H1 (cell line): ENCODE measurements at regions not wholly inside any gene's neighbourhood (a gene's known extent, or its start where the extent isn't known, plus 50 kb on each side); places are given as distances from the start of the nearest gene placed in this dataset.

Source experiments
- CTCF ChIA-PET: fragments of 300-600 bp; sonication (Branson Sonifier 250); formaldehyde crosslinking; loops from one replicate; lab custom pipeline; 2021; ENCODE audit not compliant: partially characterized antibody; lab: Charles Lee
- POLR2A ChIA-PET: fragments of 300-600 bp; sonication (Branson Sonifier 250); formaldehyde crosslinking; loops from one replicate; lab custom pipeline; 2021; ENCODE audit warnings: inconsistent platforms; ENCODE audit not compliant: partially characterized antibody; lab: Charles Lee
- DNase-seq, 2 experiments: peaks; one replicate each; pipeline versions ENCODE4 v3.0.0 to v3.0.0-alpha.2; 2010 to 2022; ENCODE audit warnings: low spot score in 2 of 2, low read depth in 1 of 2, mixed read lengths in 1 of 2
- FAIRE-seq: peaks from 2 replicates; lab custom pipeline; 2011; peaks lifted over from hg19 to GRCh38; lab: Jason Lieb, UNC
- H2AFZ ChIP-seq: 2 replicates; pipeline ENCODE4 v1.8.1; 2012; ENCODE audit warnings: low read length, inconsistent platforms
- H2AK5ac ChIP-seq: 2 replicates; pipeline ENCODE4 v1.6.1; 2013; ENCODE audit warnings: low read depth, low read length
- H2BK120ac ChIP-seq: replicated peaks from 2 replicates; pipeline ENCODE3; 2013; ENCODE audit warnings: low read depth, low read length, inconsistent platforms
- H2BK12ac ChIP-seq: 2 replicates; pipeline ENCODE4 v1.6.1; 2013; ENCODE audit warnings: low read depth, low read length
- H2BK15ac ChIP-seq: 2 replicates; pipeline ENCODE4 v1.6.1; 2013; ENCODE audit warnings: low read length
- H2BK20ac ChIP-seq: 2 replicates; pipeline ENCODE4 v1.6.1; 2013; ENCODE audit warnings: low read length
- H2BK5ac ChIP-seq: 2 replicates; pipeline ENCODE4 v1.6.1; 2013; ENCODE audit warnings: low read depth, low read length
- H3K14ac ChIP-seq: 2 replicates; pipeline ENCODE4 v1.6.1; 2013; ENCODE audit warnings: inconsistent platforms; ENCODE audit not compliant: insufficient read length
- H3K18ac ChIP-seq: 2 replicates; pipeline ENCODE4 v1.6.1; 2013; ENCODE audit warnings: low read length; ENCODE audit errors: extremely low read depth
- H3K23ac ChIP-seq: 2 replicates; pipeline ENCODE4 v1.6.1; 2013; ENCODE audit warnings: inconsistent platforms; ENCODE audit not compliant: insufficient read length
- H3K23me2 ChIP-seq: 2 replicates; pipeline ENCODE4 v1.6.1; 2013; ENCODE audit warnings: low read depth, low read length
- H3K27ac ChIP-seq: 2 replicates; pipeline ENCODE4 v1.6.1; 2011; ENCODE audit warnings: low read depth, low read length, inconsistent platforms
- H3K27me3 ChIP-seq, 4 experiments: replicated peaks in 1 of 4; 1 replicate in 1 of 4; 2 replicates in 3 of 4; pipeline versions ENCODE4 v1.6.1 to v1.8.1; 2011 to 2013; ENCODE audit warnings: low read length in 3 of 4, mild to moderate bottlenecking in 3 of 4, inconsistent platforms in 2 of 4, mixed read lengths in 2 of 4, moderate library complexity in 1 of 4; ENCODE audit not compliant: control insufficient read depth in 3 of 4, insufficient read depth in 3 of 4; ENCODE audit errors: extremely low read depth in 1 of 4
- H3K36me3 ChIP-seq, 4 experiments: 2 replicates each; pipeline versions ENCODE4 v1.6.1 to v1.8.1; 2011 to 2013; ENCODE audit warnings: mild to moderate bottlenecking in 4 of 4, low read length in 3 of 4, moderate library complexity in 2 of 4, control low read depth in 1 of 4, inconsistent platforms in 1 of 4; ENCODE audit not compliant: insufficient read depth in 4 of 4, control insufficient read depth in 2 of 4
- H3K4ac ChIP-seq: replicated peaks from 2 replicates; pipeline ENCODE3; 2013; ENCODE audit warnings: low read length, low read depth, mixed read lengths, inconsistent platforms; ENCODE audit not compliant: insufficient read length
- H3K4me1 ChIP-seq, 4 experiments: replicated peaks in 1 of 4; 1 replicate in 1 of 4; 2 replicates in 3 of 4; pipeline versions ENCODE4 v1.6.1 to v1.8.1; 2011 to 2013; ENCODE audit warnings: low read length in 3 of 4, inconsistent platforms in 2 of 4, mixed read lengths in 1 of 4; ENCODE audit not compliant: insufficient read depth in 4 of 4, control insufficient read depth in 3 of 4
- H3K4me2 ChIP-seq, 2 experiments: 2 replicates each; pipeline versions ENCODE4 v1.6.1 to v1.8.1; 2011 to 2013; ENCODE audit warnings: low read depth in 2 of 2, low read length in 2 of 2, control low read depth in 1 of 2, inconsistent platforms in 1 of 2, mild to moderate bottlenecking in 1 of 2; ENCODE audit not compliant: insufficient read depth in 1 of 2
- H3K4me3 ChIP-seq, 4 experiments: fragments of 200-600, 300-600 bp in 1 of 4; sonication (generic), shearing (Covaris generic), sonication (Bioruptor Twin) in 1 of 4; 2 replicates each; pipeline versions ENCODE4 v1.5.1 to v1.8.1; 2011 to 2016; ENCODE audit warnings: low read length in 4 of 4, low read depth in 3 of 4, control low read depth in 2 of 4, inconsistent platforms in 2 of 4, mild to moderate bottlenecking in 2 of 4, mixed read lengths in 1 of 4, moderate library complexity in 1 of 4; ENCODE audit not compliant: insufficient read depth in 2 of 4; ENCODE audit errors: extremely low read depth in 1 of 4
- H3K56ac ChIP-seq: replicated peaks from 2 replicates; pipeline ENCODE3; 2013; ENCODE audit warnings: low read depth, mild to moderate bottlenecking, mixed read lengths, low read length, inconsistent platforms; ENCODE audit not compliant: insufficient read length
- H3K79me1 ChIP-seq: 2 replicates; pipeline ENCODE4 v1.6.1; 2013; ENCODE audit warnings: low read depth, low read length, control low read depth
- H3K79me2 ChIP-seq, 2 experiments: 2 replicates each; pipeline versions ENCODE4 v1.6.1 to v1.8.1; 2012 to 2013; ENCODE audit warnings: low read length in 2 of 2, mild to moderate bottlenecking in 2 of 2, inconsistent platforms in 1 of 2; ENCODE audit not compliant: insufficient read depth in 2 of 2, control insufficient read depth in 1 of 2
- H3K9ac ChIP-seq, 4 experiments: replicated peaks in 1 of 4; 1 replicate in 1 of 4; 2 replicates in 3 of 4; pipeline versions ENCODE4 v1.6.1 to v1.8.1; 2011 to 2013; ENCODE audit warnings: low read depth in 3 of 4, low read length in 3 of 4, control low read depth in 2 of 4, mild to moderate bottlenecking in 2 of 4, moderate library complexity in 2 of 4, inconsistent platforms in 1 of 4; ENCODE audit errors: extremely low read depth in 1 of 4
- H3K9me3 ChIP-seq, 2 experiments: 2 replicates each; pipeline versions ENCODE4 v1.6.1 to v1.8.1; 2012 to 2013; ENCODE audit warnings: mild to moderate bottlenecking in 2 of 2, moderate library complexity in 2 of 2, control low read depth in 1 of 2, inconsistent platforms in 1 of 2, low read depth in 1 of 2, low read length in 1 of 2, mixed read lengths in 1 of 2; ENCODE audit not compliant: insufficient read depth in 2 of 2
- H4K20me1 ChIP-seq, 2 experiments: replicated peaks in 1 of 2; 2 replicates each; pipeline versions ENCODE3 to v1.8.1; 2011 to 2013; ENCODE audit warnings: inconsistent platforms in 2 of 2, low read length in 2 of 2, mild to moderate bottlenecking in 1 of 2; ENCODE audit not compliant: insufficient read depth in 2 of 2, control insufficient read depth in 1 of 2
- H4K5ac ChIP-seq: 2 replicates; pipeline ENCODE4 v1.6.1; 2013; ENCODE audit warnings: low read length, low read depth, mixed read lengths, inconsistent platforms; ENCODE audit not compliant: insufficient read length
- H4K8ac ChIP-seq: 2 replicates; pipeline ENCODE4 v1.8.0; 2013; ENCODE audit warnings: mild to moderate bottlenecking, moderate library complexity, low read length, inconsistent platforms; ENCODE audit not compliant: insufficient read depth; ENCODE audit errors: extremely low read depth
- H4K91ac ChIP-seq: replicated peaks from 2 replicates; pipeline ENCODE3; 2013; ENCODE audit warnings: low read length, mixed read lengths, inconsistent platforms; ENCODE audit not compliant: insufficient read length
- BACH1 ChIP-seq: IDR thresholded peaks from 2 replicates; pipeline ENCODE4 v1.6.1; 2012; ENCODE audit warnings: low read length, improper control_type of control experiment
- BCL11A ChIP-seq, 2 experiments: IDR thresholded peaks; one replicate each; pipeline ENCODE4 v1.6.1; 2011; ENCODE audit warnings: low read depth in 2 of 2, low read length in 2 of 2, mild to moderate bottlenecking in 2 of 2
- EGR1 ChIP-seq: IDR thresholded peaks from 2 replicates; pipeline ENCODE4 v1.6.1; 2011; ENCODE audit warnings: low read depth, low read length, borderline replicate concordance
- EP300 ChIP-seq, 2 experiments: IDR thresholded peaks; 1 replicate in 1 of 2; 2 replicates in 1 of 2; pipeline ENCODE4 v1.6.1; 2011 to 2012; ENCODE audit warnings: low read depth in 2 of 2, low read length in 2 of 2, mild to moderate bottlenecking in 2 of 2, borderline replicate concordance in 1 of 2, inconsistent platforms in 1 of 2, moderate library complexity in 1 of 2
- EZH2 ChIP-seq: fragments of 200-600 bp; sonication (generic); IDR thresholded peaks from 2 replicates; pipeline ENCODE4 v1.7.1; 2012; ENCODE audit warnings: low read depth, mild to moderate bottlenecking, moderate library complexity, low read length, inconsistent platforms; ENCODE audit not compliant: severe bottlenecking
- FOSL1 ChIP-seq: IDR thresholded peaks from 2 replicates; pipeline ENCODE4 v1.6.1; 2011; ENCODE audit warnings: mild to moderate bottlenecking, low read depth, low read length, moderate library complexity; ENCODE audit not compliant: insufficient read depth
- KDM4A ChIP-seq: IDR thresholded peaks from one replicate; pipeline ENCODE4 v1.7.1; 2012; ENCODE audit warnings: low read depth, mild to moderate bottlenecking, moderate library complexity, low read length, inconsistent platforms; ENCODE audit not compliant: severe bottlenecking
- KDM5A ChIP-seq: fragments of 200-600 bp; IDR thresholded peaks from 2 replicates; pipeline ENCODE4 v1.7.1; 2012; ENCODE audit warnings: mild to moderate bottlenecking, low read length, inconsistent platforms, mixed read lengths
- NANOG ChIP-seq: IDR thresholded peaks from 2 replicates; pipeline ENCODE4 v1.6.1; 2011; ENCODE audit warnings: low read length, low read depth, mild to moderate bottlenecking, inconsistent platforms; ENCODE audit not compliant: insufficient read depth, poor library complexity, severe bottlenecking
- RNF2 ChIP-seq: fragments of 200-900, 300-1000 bp; sonication (generic); IDR thresholded peaks from 2 replicates; pipeline ENCODE4 v1.7.1; 2016; ENCODE audit warnings: borderline replicate concordance, low read depth, mild to moderate bottlenecking, antibody characterized with exemption, low read length; ENCODE audit not compliant: poor library complexity, severe bottlenecking; ENCODE audit errors: missing control alignments
- SIX5 ChIP-seq: IDR thresholded peaks from 2 replicates; pipeline ENCODE4 v1.6.1; 2011; ENCODE audit warnings: mild to moderate bottlenecking, low read depth, low read length
- SUZ12 ChIP-seq: fragments of 200-600 bp; sonication (generic); IDR thresholded peaks from 2 replicates; pipeline ENCODE4 v1.6.1; 2012; ENCODE audit warnings: mild to moderate bottlenecking, inconsistent platforms, low read length, moderate library complexity, mixed read lengths
- TAF1 ChIP-seq: IDR thresholded peaks from 2 replicates; pipeline ENCODE4 v1.6.1; 2011; ENCODE audit warnings: mild to moderate bottlenecking, low read depth, low read length
- YY1 ChIP-seq: IDR thresholded peaks from 2 replicates; pipeline ENCODE4 v1.6.1; 2011; ENCODE audit warnings: low read depth, mild to moderate bottlenecking, low read length
- WGBS, 2 experiments: shearing (Covaris generic) in 1 of 2; methylation state at CpG; one replicate each; pipeline versions ENCODE4 v1.1.6 to v1.1.7; 2013 to 2015; ENCODE audit warnings: low lambda C conversion rate in 2 of 2, mixed read lengths in 2 of 2, inconsistent platforms in 1 of 2, low coverage in 1 of 2, missing lambda C conversion rate in 1 of 2; ENCODE audit not compliant: insufficient replicate concordance in 2 of 2, insufficient coverage in 1 of 2, insufficient read length in 1 of 2; ENCODE audit errors: extremely low coverage in 1 of 2, missing lambda C conversion rate in 1 of 2; 5-methylcytosine and 5-hydroxymethylcytosine counted together

DNA sequence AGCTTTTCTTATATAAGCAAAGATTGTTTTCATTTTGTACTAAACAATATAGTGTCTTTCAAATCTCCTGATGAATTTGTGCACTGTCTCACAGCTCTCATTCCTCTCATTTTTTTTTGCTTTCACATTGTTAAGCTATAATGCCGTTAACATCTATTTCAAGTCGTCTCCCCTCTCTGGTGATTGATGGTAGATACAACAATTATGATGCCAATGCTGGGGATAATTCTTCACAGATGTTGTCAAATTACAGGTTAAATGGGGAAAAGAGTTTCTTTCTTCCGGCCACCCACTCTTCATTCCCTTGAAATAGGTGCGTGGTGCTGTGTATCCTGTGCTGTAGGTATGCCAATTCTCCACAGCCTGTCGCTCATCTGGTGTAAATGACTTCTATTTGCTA lies 1053.7 kb upstream of the ZEB2 start:
- Histone ChIP-seq H3K4ac (no peak overlapping the region), H3K14ac (no peak overlapping the region), H3K23ac (no peak overlapping the region), H3K79me1 (no peaks in the 10 kb centered on the region), H2BK120ac (no peak overlapping the region), H3K9me3 (no peaks in the 10 kb centered on the region), H4K91ac (no peak overlapping the region), H3K9ac (no peak overlapping the region), H3K4me1 (no peaks in the 10 kb centered on the region), H3K18ac (no peak overlapping the region), H3K36me3 (no peaks in the 10 kb centered on the region), H4K5ac (no peak overlapping the region), H2BK20ac (no peak overlapping the region), H4K20me1 (no peaks in the 10 kb centered on the region), H4K8ac (no peak overlapping the region), H3K4me2 (no peak overlapping the region), H3K23me2 (no peaks in the 10 kb centered on the region), H3K27ac (no peak overlapping the region), H2AFZ (no peak overlapping the region), H3K56ac (no peak overlapping the region), H3K79me2 (no peaks in the 10 kb centered on the region), H3K4me3 (no peak overlapping the region), H2BK5ac (no peak overlapping the region), H2BK12ac (no peak overlapping the region), H2BK15ac (no peak overlapping the region), H3K27me3 (no peaks in the 10 kb centered on the region), H2AK5ac (no peak overlapping the region)
- ChIA-PET CTCF (no interaction called here), POLR2A (no interaction called here)
- FAIRE-seq: no peak
- DNase-seq: no peak
- WGBS, 2 experiments: 89% methylated on average over 5 of the region's 5 CpGs; no CpG with 5 or more reads in 1 of the 2 experiments
- TF ChIP-seq EZH2 (no peak), TAF1 (no peak), RNF2 (no peak), EGR1 (no peak), EP300 (IDR thresholded peaks at IDR 0.05; ENCODE audit: borderline replicate concordance in 1 of 2, low read depth in 2 of 2, low read length in 2 of 2) (no peak), KDM4A (no peak), NANOG (no peak), BACH1 (no peak), SIX5 (no peak), BCL11A (IDR thresholded peaks at IDR 0.05; ENCODE audit: low read depth in 2 of 2, low read length in 2 of 2) (no peak), FOSL1 (no peak), SUZ12 (no peak), YY1 (no peak), KDM5A (no peak)
